ENCODE measurements at regions not wholly inside any gene's neighbourhood (a gene's known extent, or its start where the extent isn't known, plus 50 kb on each side); places are given as distances from the start of the nearest gene placed in this dataset.

DNA sequence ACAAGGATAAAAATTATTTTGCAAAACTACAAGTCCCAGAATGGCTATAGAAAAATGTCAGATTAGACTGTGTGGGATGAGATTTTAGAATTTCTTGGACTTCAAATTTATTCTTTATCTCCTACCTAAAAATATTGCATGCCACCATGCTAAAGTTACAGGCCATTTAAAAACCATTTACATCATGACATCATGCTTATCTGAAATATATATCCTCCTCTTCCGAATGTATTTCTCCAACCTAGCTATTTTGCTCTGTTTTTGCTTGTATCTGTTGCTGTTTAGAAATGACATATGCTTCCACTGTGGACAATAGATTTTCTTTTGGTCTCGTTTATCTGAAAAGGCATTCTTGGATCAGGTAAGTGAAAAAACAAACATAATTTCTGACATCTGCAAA, 471.7 kb downstream of the LRFN5 start:
- CTCF ChIA-PET (ENCODE audit: low intra/inter-chr PET ratio, low total read pairs): no interaction called here
- WGBS (ENCODE audit: low lambda C conversion rate): 1% methylated on average over 2 of the region's 2 CpGs

DNA sequence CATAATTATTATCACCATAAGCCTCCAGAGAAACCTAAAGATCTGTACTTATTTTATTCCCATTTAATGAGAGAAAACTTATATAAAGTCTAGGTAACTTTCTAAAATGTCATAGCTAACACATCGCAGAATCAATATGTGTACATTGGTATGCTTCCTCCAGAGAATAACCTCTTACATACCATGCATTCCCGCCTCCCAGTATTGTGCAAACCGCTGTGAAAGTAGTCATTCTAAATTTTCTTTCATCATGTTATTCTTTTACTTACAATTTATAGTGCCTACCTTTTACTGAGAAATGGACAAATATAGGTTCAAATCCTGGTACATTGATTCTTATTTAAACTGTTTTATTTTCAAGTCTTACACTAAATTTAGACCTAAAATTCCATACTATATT, 463.4 kb downstream of the LRFN5 start:
- H3K36me3 ChIP-seq (replicated peaks in 1 of 2; ENCODE audit: control insufficient read depth in 1 of 2, insufficient read depth in 2 of 2, low read length in 2 of 2): no peaks in the 10 kb centered on the region
- no peak for FAIRE-seq
- TF ChIP-seq, protein P1, sequence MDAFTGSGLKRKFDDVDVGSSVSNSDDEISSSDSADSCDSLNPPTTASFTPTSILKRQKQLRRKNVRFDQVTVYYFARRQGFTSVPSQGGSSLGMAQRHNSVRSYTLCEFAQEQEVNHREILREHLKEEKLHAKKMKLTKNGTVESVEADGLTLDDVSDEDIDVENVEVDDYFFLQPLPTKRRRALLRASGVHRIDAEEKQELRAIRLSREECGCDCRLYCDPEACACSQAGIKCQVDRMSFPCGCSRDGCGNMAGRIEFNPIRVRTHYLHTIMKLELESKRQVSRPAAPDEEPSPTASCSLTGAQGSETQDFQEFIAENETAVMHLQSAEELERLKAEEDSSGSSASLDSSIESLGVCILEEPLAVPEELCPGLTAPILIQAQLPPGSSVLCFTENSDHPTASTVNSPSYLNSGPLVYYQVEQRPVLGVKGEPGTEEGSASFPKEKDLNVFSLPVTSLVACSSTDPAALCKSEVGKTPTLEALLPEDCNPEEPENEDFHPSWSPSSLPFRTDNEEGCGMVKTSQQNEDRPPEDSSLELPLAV (CRISPR knock-in tag; conservative IDR thresholded peaks at IDR 0.05; ENCODE audit: low read depth): no peak
- TF ChIP-seq, protein P2, sequence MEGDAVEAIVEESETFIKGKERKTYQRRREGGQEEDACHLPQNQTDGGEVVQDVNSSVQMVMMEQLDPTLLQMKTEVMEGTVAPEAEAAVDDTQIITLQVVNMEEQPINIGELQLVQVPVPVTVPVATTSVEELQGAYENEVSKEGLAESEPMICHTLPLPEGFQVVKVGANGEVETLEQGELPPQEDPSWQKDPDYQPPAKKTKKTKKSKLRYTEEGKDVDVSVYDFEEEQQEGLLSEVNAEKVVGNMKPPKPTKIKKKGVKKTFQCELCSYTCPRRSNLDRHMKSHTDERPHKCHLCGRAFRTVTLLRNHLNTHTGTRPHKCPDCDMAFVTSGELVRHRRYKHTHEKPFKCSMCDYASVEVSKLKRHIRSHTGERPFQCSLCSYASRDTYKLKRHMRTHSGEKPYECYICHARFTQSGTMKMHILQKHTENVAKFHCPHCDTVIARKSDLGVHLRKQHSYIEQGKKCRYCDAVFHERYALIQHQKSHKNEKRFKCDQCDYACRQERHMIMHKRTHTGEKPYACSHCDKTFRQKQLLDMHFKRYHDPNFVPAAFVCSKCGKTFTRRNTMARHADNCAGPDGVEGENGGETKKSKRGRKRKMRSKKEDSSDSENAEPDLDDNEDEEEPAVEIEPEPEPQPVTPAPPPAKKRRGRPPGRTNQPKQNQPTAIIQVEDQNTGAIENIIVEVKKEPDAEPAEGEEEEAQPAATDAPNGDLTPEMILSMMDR (CRISPR knock-in tag; IDR thresholded peaks at IDR 0.05): no peak
- TF ChIP-seq TBX3 (IDR thresholded peaks at IDR 0.05; ENCODE audit: borderline replicate concordance) (no peak), HOXA7 (CRISPR knock-in tag; IDR thresholded peaks at IDR 0.05) (no peak)
- TF ChIP-seq, protein P3, sequence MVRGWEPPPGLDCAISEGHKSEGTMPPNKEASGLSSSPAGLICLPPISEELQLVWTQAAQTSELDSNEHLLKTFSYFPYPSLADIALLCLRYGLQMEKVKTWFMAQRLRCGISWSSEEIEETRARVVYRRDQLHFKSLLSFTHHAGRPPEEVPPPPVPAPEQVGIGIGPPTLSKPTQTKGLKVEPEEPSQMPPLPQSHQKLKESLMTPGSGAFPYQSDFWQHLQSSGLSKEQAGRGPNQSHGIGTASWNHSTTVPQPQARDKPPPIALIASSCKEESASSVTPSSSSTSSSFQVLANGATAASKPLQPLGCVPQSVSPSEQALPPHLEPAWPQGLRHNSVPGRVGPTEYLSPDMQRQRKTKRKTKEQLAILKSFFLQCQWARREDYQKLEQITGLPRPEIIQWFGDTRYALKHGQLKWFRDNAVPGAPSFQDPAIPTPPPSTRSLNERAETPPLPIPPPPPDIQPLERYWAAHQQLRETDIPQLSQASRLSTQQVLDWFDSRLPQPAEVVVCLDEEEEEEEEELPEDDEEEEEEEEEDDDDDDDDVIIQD (CRISPR knock-in tag; IDR thresholded peaks at IDR 0.05; ENCODE audit: low read depth): no peak
- TF ChIP-seq, protein P4, sequence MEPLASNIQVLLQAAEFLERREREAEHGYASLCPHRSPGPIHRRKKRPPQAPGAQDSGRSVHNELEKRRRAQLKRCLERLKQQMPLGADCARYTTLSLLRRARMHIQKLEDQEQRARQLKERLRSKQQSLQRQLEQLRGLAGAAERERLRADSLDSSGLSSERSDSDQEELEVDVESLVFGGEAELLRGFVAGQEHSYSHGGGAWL (CRISPR knock-in tag; IDR thresholded peaks at IDR 0.05): no peak
- H2AFZ ChIP-seq (ENCODE audit: low read length): no peak overlapping the region
- no peak overlapping the region for H3K9ac ChIP-seq (ENCODE audit: insufficient read depth, low read depth, low read length)
- ATAC-seq: no peak
- intact Hi-C loops (cut with micrococcal nuclease; ENCODE audit: unreplicated experiment): no loop called here
- DNase-seq (ENCODE audit: low spot score): no peak
- ChIA-PET CTCF (ENCODE audit: low intra/inter-chr PET ratio, low total read pairs) (no interaction called here), POLR2A (no interaction called here)
- no peaks in the 10 kb centered on the region for H4K20me1 ChIP-seq (ENCODE audit: insufficient read depth, low read length)
- no peak overlapping the region for H3K4me2 ChIP-seq (ENCODE audit: low read depth, low read length)
- H3K9me3 ChIP-seq (ENCODE audit: low read length): peaks cover 81% of the 10 kb centered on the region
- H3K27ac ChIP-seq (ENCODE audit: extremely low read length, insufficient read depth, low read length): no peak overlapping the region
- H3K79me2 ChIP-seq (ENCODE audit: insufficient read depth, low read length): no peaks in the 10 kb centered on the region
- H3K4me3 ChIP-seq (replicated peaks in 1 of 3; ENCODE audit: insufficient read depth in 1 of 3, low read depth in 2 of 3, low read length in 3 of 3): no peak overlapping the region
- no peaks in the 10 kb centered on the region for H3K27me3 ChIP-seq (ENCODE audit: control insufficient read depth in 1 of 2, insufficient read depth in 2 of 2, low read length in 2 of 2)
- WGBS (ENCODE audit: low lambda C conversion rate): 8% methylated on average over 3 of the region's 3 CpGs
- no TSS peak for BruUV-seq (replicated peaks)
- in situ Hi-C loops (cut with HindIII; ENCODE audit: extremely low pct_ligation_motif_present, low pct_unique_long_range_greater_than_20kb): no loop called here
- no peaks in the 10 kb centered on the region for H3K4me1 ChIP-seq (ENCODE audit: insufficient read depth, low read length)

More for the DNA sequence above, 471.7 kb downstream of the LRFN5 start:
- ATAC-seq (no peak), DNase-seq (ENCODE audit: low spot score) (no peak), FAIRE-seq (no peak)
- intact Hi-C loops (cut with micrococcal nuclease; ENCODE audit: unreplicated experiment): no loop called here
- in situ Hi-C loops (cut with HindIII; ENCODE audit: extremely low pct_ligation_motif_present, low pct_unique_long_range_greater_than_20kb): no loop called here
- H3K4me2 ChIP-seq (ENCODE audit: low read depth, low read length): no peak overlapping the region
- H4K20me1 ChIP-seq (ENCODE audit: insufficient read depth, low read length): no peaks in the 10 kb centered on the region
- H3K4me3 ChIP-seq (replicated peaks in 1 of 3; ENCODE audit: insufficient read depth in 1 of 3, low read depth in 2 of 3, low read length in 3 of 3): no peak overlapping the region
- no peak overlapping the region for H3K27ac ChIP-seq (ENCODE audit: extremely low read length, insufficient read depth, low read length)
- POLR2A ChIA-PET: no interaction called here
- H3K4me1 ChIP-seq (ENCODE audit: insufficient read depth, low read length): no peaks in the 10 kb centered on the region
- H3K9ac ChIP-seq (ENCODE audit: insufficient read depth, low read depth, low read length): no peak overlapping the region
- TF ChIP-seq SRSF1 (optimal IDR thresholded peaks at IDR 0.05; ENCODE audit: low read depth, low read length) (no peak), ATF7 (IDR thresholded peaks at IDR 0.05) (peak; percentile 90), ATF7 (CRISPR knock-in tag; IDR thresholded peaks at IDR 0.05) (no peak)
- no peak overlapping the region for H2AFZ ChIP-seq (ENCODE audit: low read length)
- peaks cover 71% of the 10 kb centered on the region for H3K9me3 ChIP-seq (ENCODE audit: low read length)
- no peaks in the 10 kb centered on the region for H3K27me3 ChIP-seq (ENCODE audit: control insufficient read depth in 1 of 2, insufficient read depth in 2 of 2, low read length in 2 of 2)
- no peaks in the 10 kb centered on the region for H3K36me3 ChIP-seq (replicated peaks in 1 of 2; ENCODE audit: control insufficient read depth in 1 of 2, insufficient read depth in 2 of 2, low read length in 2 of 2)
- BruUV-seq (replicated peaks): no TSS peak
- H3K79me2 ChIP-seq (ENCODE audit: insufficient read depth, low read length): no peaks in the 10 kb centered on the region
